GM23338 (cell line): ENCODE measurements at regions not wholly inside any gene's neighbourhood (a gene's known extent, or its start where the extent isn't known, plus 50 kb on each side); places are given as distances from the start of the nearest gene placed in this dataset.

Experiments
- ATAC-seq: fragments of 200-7000 bp; cut with Tn5 transposase; 3 replicates; pipeline ENCODE4 v1.9.1; 2020
- DNase-seq: peaks from one replicate; pipeline ENCODE4 v3.0.0-alpha.2; 2015; ENCODE audit warnings: low spot score
- H2AFZ ChIP-seq: fragments of 200-600 bp; sonication (generic); 2 replicates; pipeline ENCODE4 v1.8.0; 2016; ENCODE audit warnings: antibody characterized with exemption, mild to moderate bottlenecking, moderate library complexity
- H3F3A ChIP-seq: fragments of 200-600 bp; sonication (generic); replicated peaks from 2 replicates; pipeline ENCODE4 v1.8.0; 2017; ENCODE audit warnings: antibody characterized with exemption, mixed run types, low read depth
- H3K27ac ChIP-seq: fragments of 200-600 bp; sonication (generic); 2 replicates; pipeline ENCODE4 v1.6.1; 2016; ENCODE audit warnings: low read depth
- H3K27me3 ChIP-seq: fragments of 200-600 bp; sonication (generic); 2 replicates; pipeline ENCODE4 v1.8.0; 2016; ENCODE audit warnings: mild to moderate bottlenecking, mixed run types, moderate library complexity; ENCODE audit not compliant: insufficient read depth
- H3K36me3 ChIP-seq: fragments of 200-600 bp; sonication (generic); 2 replicates; pipeline ENCODE4 v1.8.0; 2016; ENCODE audit warnings: mild to moderate bottlenecking; ENCODE audit not compliant: insufficient read depth
- H3K4me1 ChIP-seq: fragments of 200-600 bp; sonication (generic); 2 replicates; pipeline ENCODE4 v1.8.0; 2016; ENCODE audit warnings: mild to moderate bottlenecking, moderate library complexity; ENCODE audit not compliant: insufficient read depth
- H3K4me2 ChIP-seq: fragments of 200-600 bp; sonication (generic); 2 replicates; pipeline ENCODE4 v1.7.1; 2017; ENCODE audit warnings: mixed run types
- H3K4me3 ChIP-seq: fragments of 200-600 bp; sonication (generic); 2 replicates; pipeline ENCODE4 v1.6.1; 2016; ENCODE audit warnings: mixed run types
- H3K79me2 ChIP-seq: fragments of 200-600 bp; sonication (generic); replicated peaks from 2 replicates; pipeline ENCODE4 v1.8.0; 2017; ENCODE audit warnings: mild to moderate bottlenecking; ENCODE audit not compliant: insufficient read depth
- H3K9me2 ChIP-seq: fragments of 200-600 bp; sonication (generic); 2 replicates; pipeline ENCODE4 v1.8.0; 2017; ENCODE audit not compliant: insufficient read depth
- H4K20me1 ChIP-seq: fragments of 200-600 bp; sonication (generic); replicated peaks from 2 replicates; pipeline ENCODE4 v1.8.0; 2017; ENCODE audit warnings: mild to moderate bottlenecking; ENCODE audit not compliant: insufficient read depth
- H3K27ac Mint-ChIP-seq: 2 replicates; pipeline ENCODE4 v1.8.0; 2020; ENCODE audit warnings: inconsistent platforms, mild to moderate bottlenecking, moderate library complexity, mixed read lengths
- H3K27me3 Mint-ChIP-seq: 3 replicates; pipeline ENCODE4 v1.8.0; 2022; ENCODE audit warnings: low read depth, mild to moderate bottlenecking, moderate library complexity, mixed read lengths, inconsistent platforms; ENCODE audit not compliant: insufficient read depth, poor library complexity
- H3K36me3 Mint-ChIP-seq: 3 replicates; pipeline ENCODE4 v1.8.0; 2021; ENCODE audit warnings: low read depth, mild to moderate bottlenecking, inconsistent platforms, moderate library complexity, mixed read lengths
- H3K4me1 Mint-ChIP-seq: 3 replicates; pipeline ENCODE4 v1.8.0; 2020; ENCODE audit warnings: mild to moderate bottlenecking, inconsistent platforms, mixed read lengths
- H3K4me3 Mint-ChIP-seq: 3 replicates; pipeline ENCODE4 v1.8.0; 2021; ENCODE audit warnings: moderate library complexity, mild to moderate bottlenecking, inconsistent platforms, mixed read lengths
- H3K9me3 Mint-ChIP-seq: 3 replicates; pipeline ENCODE4 v1.8.0; 2020; ENCODE audit warnings: moderate library complexity, mild to moderate bottlenecking, inconsistent platforms, mixed read lengths
- CREB1 ChIP-seq: fragments of 250-450 bp; sonication (Bioruptor Pico); IDR thresholded peaks from 2 replicates; pipeline ENCODE4 v1.5.0; 2020; ENCODE audit warnings: low read depth, mild to moderate bottlenecking, moderate library complexity
- EZH2 ChIP-seq: fragments of 200-600 bp; sonication (generic); IDR thresholded peaks from one replicate; pipeline ENCODE4 v1.8.0; 2017; ENCODE audit warnings: antibody characterized with exemption, mild to moderate bottlenecking, low read depth; ENCODE audit not compliant: unreplicated experiment
- EZH2phosphoT487 ChIP-seq: fragments of 200-600 bp; sonication (generic); IDR thresholded peaks from one replicate; pipeline ENCODE4 v1.8.1; 2018; ENCODE audit warnings: antibody characterized with exemption; ENCODE audit not compliant: unreplicated experiment
- JUNB ChIP-seq: IDR thresholded peaks from one replicate; pipeline ENCODE4 v1.6.1; 2016; ENCODE audit warnings: antibody characterized with exemption; ENCODE audit not compliant: unreplicated experiment
- NANOG ChIP-seq: IDR thresholded peaks from 2 replicates; pipeline ENCODE4 v1.6.1; 2016; ENCODE audit warnings: antibody characterized with exemption, borderline replicate concordance
- POLR2AphosphoS5 ChIP-seq: IDR thresholded peaks from 2 replicates; pipeline ENCODE4 v1.6.1; 2016; ENCODE audit warnings: antibody characterized with exemption, low read depth
- STAT1 ChIP-seq: IDR thresholded peaks from one replicate; pipeline ENCODE4 v1.6.1; 2016; ENCODE audit warnings: antibody characterized with exemption; ENCODE audit not compliant: unreplicated experiment
- ZNF114 ChIP-seq: fragments of 250-450 bp; sonication (Bioruptor Pico); IDR thresholded peaks from 2 replicates; pipeline ENCODE4 v1.5.0; 2020; ENCODE audit warnings: mild to moderate bottlenecking, moderate library complexity
- ZNF331 ChIP-seq: fragments of 250-450 bp; sonication (Bioruptor Pico); IDR thresholded peaks from 2 replicates; pipeline ENCODE4 v1.5.0; 2020; ENCODE audit warnings: low read depth, mild to moderate bottlenecking, moderate library complexity
- TF ChIP-seq, protein P1 (sequence below), 2 experiments: fragments of 200-600 bp in 1 of 2; sonication (generic) in 1 of 2; conservative IDR thresholded peaks; 2 replicates each; pipeline versions ENCODE4 v1.5.1 to v1.6.1; 2016 to 2017; ENCODE audit warnings: antibody characterized with exemption in 2 of 2, low read depth in 2 of 2, mild to moderate bottlenecking in 2 of 2, moderate library complexity in 1 of 2
- TF ChIP-seq, protein P2 (sequence below): fragments of 250-450 bp; sonication (Bioruptor Pico); IDR thresholded peaks from 2 replicates; pipeline ENCODE4 v1.5.0; 2020; ENCODE audit warnings: mild to moderate bottlenecking, moderate library complexity
- TF ChIP-seq, protein P3 (sequence below): IDR thresholded peaks from one replicate; pipeline ENCODE4 v1.6.1; 2018; ENCODE audit warnings: antibody characterized with exemption; ENCODE audit not compliant: unreplicated experiment

DNA sequence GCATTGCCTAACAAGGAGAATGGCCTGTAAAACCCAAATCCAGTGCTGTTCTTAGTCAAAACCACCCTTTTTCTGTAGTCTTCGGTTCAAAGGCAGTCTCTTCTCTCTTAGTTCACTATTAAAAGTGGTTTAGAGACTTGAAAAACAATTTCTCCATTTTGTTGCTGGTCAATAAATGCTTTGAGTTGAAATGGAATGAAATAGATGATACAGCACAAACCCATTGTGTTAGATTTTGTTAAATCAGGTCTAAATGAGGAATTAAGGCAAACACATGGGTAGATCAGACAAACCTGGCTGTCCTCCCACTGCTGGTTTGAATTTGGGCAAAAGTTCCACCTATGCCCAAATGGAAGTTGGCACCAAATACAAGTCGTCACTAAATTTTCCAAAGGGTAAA is 150.1 kb upstream of the SERTAD2 start:
- H3K27me3 ChIP-seq, result no peaks in the 10 kb centered on the region
- no peaks in the 10 kb centered on the region for H3F3A ChIP-seq
- ATAC-seq (no peak), DNase-seq (no peak)
- H3K4me3 ChIP-seq, result no peak overlapping the region
- no peaks in the 10 kb centered on the region for H3K4me1 ChIP-seq
- no peaks in the 10 kb centered on the region for H3K36me3 ChIP-seq
- Mint-ChIP-seq H3K27me3 (peaks cover 6% of the 10 kb centered on the region), H3K4me1 (no peaks in the 10 kb centered on the region; the same call in 2 of the 3 replicates), H3K36me3 (no peaks in the 10 kb centered on the region), H3K27ac (no peak overlapping the region), H3K9me3 (no peaks in the 10 kb centered on the region), H3K4me3 (no peak overlapping the region)
- H3K4me2 ChIP-seq, result no peak overlapping the region
- no peak for TF ChIP-seq POLR2AphosphoS5
- no peaks in the 10 kb centered on the region for H3K9me2 ChIP-seq
- H2AFZ ChIP-seq, result no peak overlapping the region
- H3K79me2 ChIP-seq, result no peaks in the 10 kb centered on the region
- no peak overlapping the region for H3K27ac ChIP-seq
- no peaks in the 10 kb centered on the region for H4K20me1 ChIP-seq

DNA sequence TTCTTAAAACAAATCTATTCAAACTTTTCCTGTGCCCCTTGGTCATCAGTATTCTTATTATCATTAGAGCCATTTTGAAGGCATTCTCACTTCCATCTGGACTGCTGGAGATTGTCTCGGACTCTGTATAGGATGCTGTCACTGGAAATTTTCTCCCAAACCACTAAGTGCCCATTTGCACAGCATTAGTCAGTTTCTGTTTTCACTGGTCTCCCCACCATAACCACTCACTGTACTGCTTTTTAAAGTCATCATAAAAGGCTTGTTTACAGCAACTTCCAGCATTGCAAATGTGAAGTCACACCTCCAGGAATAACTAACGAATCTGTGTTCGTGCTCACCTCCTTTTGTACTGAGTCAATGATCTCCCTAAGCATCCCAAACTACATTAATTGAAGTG is 150.9 kb upstream of the SERTAD2 start:
- Histone ChIP-seq H4K20me1 (no peaks in the 10 kb centered on the region), H3F3A (no peaks in the 10 kb centered on the region), H3K36me3 (no peaks in the 10 kb centered on the region), H3K9me2 (no peaks in the 10 kb centered on the region), H3K4me1 (no peaks in the 10 kb centered on the region), H3K27me3 (no peaks in the 10 kb centered on the region), H3K27ac (no peak overlapping the region), H2AFZ (no peak overlapping the region), H3K4me2 (no peak overlapping the region), H3K4me3 (no peak overlapping the region), H3K79me2 (no peaks in the 10 kb centered on the region)
- no peaks in the 10 kb centered on the region for H3K36me3 Mint-ChIP-seq
- no peak overlapping the region for H3K4me3 Mint-ChIP-seq
- no peaks in the 10 kb centered on the region for H3K9me3 Mint-ChIP-seq
- DNase-seq (no peak), ATAC-seq (no peak)
- H3K27ac Mint-ChIP-seq, result no peak overlapping the region
- H3K4me1 Mint-ChIP-seq, result no peaks in the 10 kb centered on the region; the same call in 2 of the 3 replicates
- H3K27me3 Mint-ChIP-seq, result peaks cover 6% of the 10 kb centered on the region
- TF ChIP-seq, protein P1, sequence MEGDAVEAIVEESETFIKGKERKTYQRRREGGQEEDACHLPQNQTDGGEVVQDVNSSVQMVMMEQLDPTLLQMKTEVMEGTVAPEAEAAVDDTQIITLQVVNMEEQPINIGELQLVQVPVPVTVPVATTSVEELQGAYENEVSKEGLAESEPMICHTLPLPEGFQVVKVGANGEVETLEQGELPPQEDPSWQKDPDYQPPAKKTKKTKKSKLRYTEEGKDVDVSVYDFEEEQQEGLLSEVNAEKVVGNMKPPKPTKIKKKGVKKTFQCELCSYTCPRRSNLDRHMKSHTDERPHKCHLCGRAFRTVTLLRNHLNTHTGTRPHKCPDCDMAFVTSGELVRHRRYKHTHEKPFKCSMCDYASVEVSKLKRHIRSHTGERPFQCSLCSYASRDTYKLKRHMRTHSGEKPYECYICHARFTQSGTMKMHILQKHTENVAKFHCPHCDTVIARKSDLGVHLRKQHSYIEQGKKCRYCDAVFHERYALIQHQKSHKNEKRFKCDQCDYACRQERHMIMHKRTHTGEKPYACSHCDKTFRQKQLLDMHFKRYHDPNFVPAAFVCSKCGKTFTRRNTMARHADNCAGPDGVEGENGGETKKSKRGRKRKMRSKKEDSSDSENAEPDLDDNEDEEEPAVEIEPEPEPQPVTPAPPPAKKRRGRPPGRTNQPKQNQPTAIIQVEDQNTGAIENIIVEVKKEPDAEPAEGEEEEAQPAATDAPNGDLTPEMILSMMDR (conservative IDR thresholded peaks at IDR 0.05; ENCODE audit: low read depth in 2 of 2), result no peak
- TF ChIP-seq, protein P2, sequence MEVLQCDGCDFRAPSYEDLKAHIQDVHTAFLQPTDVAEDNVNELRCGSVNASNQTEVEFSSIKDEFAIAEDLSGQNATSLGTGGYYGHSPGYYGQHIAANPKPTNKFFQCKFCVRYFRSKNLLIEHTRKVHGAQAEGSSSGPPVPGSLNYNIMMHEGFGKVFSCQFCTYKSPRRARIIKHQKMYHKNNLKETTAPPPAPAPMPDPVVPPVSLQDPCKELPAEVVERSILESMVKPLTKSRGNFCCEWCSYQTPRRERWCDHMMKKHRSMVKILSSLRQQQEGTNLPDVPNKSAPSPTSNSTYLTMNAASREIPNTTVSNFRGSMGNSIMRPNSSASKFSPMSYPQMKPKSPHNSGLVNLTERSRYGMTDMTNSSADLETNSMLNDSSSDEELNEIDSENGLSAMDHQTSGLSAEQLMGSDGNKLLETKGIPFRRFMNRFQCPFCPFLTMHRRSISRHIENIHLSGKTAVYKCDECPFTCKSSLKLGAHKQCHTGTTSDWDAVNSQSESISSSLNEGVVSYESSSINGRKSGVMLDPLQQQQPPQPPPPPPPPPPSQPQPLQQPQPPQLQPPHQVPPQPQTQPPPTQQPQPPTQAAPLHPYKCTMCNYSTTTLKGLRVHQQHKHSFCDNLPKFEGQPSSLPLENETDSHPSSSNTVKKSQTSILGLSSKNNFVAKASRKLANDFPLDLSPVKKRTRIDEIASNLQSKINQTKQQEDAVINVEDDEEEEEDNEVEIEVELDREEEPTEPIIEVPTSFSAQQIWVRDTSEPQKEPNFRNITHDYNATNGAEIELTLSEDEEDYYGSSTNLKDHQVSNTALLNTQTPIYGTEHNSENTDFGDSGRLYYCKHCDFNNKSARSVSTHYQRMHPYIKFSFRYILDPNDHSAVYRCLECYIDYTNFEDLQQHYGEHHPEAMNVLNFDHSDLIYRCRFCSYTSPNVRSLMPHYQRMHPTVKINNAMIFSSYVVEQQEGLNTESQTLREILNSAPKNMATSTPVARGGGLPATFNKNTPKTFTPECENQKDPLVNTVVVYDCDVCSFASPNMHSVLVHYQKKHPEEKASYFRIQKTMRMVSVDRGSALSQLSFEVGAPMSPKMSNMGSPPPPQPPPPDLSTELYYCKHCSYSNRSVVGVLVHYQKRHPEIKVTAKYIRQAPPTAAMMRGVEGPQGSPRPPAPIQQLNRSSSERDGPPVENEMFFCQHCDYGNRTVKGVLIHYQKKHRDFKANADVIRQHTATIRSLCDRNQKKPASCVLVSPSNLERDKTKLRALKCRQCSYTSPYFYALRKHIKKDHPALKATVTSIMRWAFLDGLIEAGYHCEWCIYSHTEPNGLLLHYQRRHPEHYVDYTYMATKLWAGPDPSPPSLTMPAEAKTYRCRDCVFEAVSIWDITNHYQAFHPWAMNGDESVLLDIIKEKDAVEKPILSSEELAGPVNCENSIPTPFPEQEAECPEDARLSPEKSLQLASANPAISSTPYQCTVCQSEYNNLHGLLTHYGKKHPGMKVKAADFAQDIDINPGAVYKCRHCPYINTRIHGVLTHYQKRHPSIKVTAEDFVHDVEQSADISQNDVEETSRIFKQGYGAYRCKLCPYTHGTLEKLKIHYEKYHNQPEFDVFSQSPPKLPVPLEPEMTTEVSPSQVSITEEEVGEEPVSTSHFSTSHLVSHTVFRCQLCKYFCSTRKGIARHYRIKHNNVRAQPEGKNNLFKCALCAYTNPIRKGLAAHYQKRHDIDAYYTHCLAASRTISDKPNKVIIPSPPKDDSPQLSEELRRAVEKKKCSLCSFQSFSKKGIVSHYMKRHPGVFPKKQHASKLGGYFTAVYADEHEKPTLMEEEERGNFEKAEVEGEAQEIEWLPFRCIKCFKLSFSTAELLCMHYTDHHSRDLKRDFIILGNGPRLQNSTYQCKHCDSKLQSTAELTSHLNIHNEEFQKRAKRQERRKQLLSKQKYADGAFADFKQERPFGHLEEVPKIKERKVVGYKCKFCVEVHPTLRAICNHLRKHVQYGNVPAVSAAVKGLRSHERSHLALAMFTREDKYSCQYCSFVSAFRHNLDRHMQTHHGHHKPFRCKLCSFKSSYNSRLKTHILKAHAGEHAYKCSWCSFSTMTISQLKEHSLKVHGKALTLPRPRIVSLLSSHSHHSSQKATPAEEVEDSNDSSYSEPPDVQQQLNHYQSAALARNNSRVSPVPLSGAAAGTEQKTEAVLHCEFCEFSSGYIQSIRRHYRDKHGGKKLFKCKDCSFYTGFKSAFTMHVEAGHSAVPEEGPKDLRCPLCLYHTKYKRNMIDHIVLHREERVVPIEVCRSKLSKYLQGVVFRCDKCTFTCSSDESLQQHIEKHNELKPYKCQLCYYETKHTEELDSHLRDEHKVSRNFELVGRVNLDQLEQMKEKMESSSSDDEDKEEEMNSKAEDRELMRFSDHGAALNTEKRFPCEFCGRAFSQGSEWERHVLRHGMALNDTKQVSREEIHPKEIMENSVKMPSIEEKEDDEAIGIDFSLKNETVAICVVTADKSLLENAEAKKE (CRISPR knock-in tag), result no peak
- no peak for TF ChIP-seq EZH2
- no peak for TF ChIP-seq NANOG
- TF ChIP-seq EZH2phosphoT487, result no peak
- no peak for TF ChIP-seq JUNB
- TF ChIP-seq ZNF114, result no peak
- TF ChIP-seq, protein P3, sequence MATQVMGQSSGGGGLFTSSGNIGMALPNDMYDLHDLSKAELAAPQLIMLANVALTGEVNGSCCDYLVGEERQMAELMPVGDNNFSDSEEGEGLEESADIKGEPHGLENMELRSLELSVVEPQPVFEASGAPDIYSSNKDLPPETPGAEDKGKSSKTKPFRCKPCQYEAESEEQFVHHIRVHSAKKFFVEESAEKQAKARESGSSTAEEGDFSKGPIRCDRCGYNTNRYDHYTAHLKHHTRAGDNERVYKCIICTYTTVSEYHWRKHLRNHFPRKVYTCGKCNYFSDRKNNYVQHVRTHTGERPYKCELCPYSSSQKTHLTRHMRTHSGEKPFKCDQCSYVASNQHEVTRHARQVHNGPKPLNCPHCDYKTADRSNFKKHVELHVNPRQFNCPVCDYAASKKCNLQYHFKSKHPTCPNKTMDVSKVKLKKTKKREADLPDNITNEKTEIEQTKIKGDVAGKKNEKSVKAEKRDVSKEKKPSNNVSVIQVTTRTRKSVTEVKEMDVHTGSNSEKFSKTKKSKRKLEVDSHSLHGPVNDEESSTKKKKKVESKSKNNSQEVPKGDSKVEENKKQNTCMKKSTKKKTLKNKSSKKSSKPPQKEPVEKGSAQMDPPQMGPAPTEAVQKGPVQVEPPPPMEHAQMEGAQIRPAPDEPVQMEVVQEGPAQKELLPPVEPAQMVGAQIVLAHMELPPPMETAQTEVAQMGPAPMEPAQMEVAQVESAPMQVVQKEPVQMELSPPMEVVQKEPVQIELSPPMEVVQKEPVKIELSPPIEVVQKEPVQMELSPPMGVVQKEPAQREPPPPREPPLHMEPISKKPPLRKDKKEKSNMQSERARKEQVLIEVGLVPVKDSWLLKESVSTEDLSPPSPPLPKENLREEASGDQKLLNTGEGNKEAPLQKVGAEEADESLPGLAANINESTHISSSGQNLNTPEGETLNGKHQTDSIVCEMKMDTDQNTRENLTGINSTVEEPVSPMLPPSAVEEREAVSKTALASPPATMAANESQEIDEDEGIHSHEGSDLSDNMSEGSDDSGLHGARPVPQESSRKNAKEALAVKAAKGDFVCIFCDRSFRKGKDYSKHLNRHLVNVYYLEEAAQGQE, result no peak
- no peak for TF ChIP-seq POLR2AphosphoS5
- TF ChIP-seq STAT1, result no peak
- no peak for TF ChIP-seq ZNF331 (CRISPR knock-in tag)
- TF ChIP-seq CREB1 (CRISPR knock-in tag), result no peak
